GM12878 (cell line): ENCODE measurements at regions not wholly inside any gene's neighbourhood (a gene's known extent, or its start where the extent isn't known, plus 50 kb on each side); places are given as distances from the start of the nearest gene placed in this dataset.

Source experiments
- CEBPB ChIP-seq, 2 experiments: fragments of 150-350 bp in 1 of 2; IDR thresholded peaks; 2 replicates each; pipeline ENCODE4 v1.6.1; 2012 to 2014; ENCODE audit warnings: low read depth in 2 of 2, low read length in 2 of 2, borderline replicate concordance in 1 of 2, inconsistent platforms in 1 of 2
- TF ChIP-seq, protein P1 (sequence below), 3 experiments: IDR thresholded peaks in 2 of 3; conservative IDR thresholded peaks in 1 of 3; 2 replicates each; pipeline ENCODE4 v1.5.1; 2011; ENCODE audit warnings: low read depth in 3 of 3, low read length in 3 of 3, mild to moderate bottlenecking in 3 of 3, control low read depth in 2 of 3, moderate library complexity in 2 of 3, inconsistent platforms in 1 of 3, mixed read lengths in 1 of 3; ENCODE audit not compliant: control insufficient read depth in 2 of 3, insufficient read depth in 1 of 3; ENCODE audit errors: extremely low read depth in 1 of 3

DNA sequence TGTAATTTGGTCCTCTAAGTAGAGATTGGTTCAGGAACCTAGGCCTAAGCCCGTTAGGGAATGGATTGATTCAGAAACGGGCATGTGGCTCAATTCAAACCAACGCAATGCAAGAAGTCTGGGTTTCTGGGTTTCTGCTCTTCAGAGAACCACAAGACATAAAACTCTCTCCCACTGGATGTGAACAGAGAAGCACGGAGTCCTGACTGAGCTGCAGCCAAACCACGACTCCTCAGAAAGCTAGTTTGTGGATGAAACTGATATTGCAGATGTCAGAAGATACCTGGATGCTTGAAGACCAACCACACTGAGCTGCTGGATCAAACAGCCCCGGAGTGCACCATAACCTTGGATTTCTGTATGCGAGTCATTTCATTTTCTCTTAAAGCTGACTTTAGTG lies 50.0 kb downstream of the SOD2 start:
- TF ChIP-seq, protein P1, sequence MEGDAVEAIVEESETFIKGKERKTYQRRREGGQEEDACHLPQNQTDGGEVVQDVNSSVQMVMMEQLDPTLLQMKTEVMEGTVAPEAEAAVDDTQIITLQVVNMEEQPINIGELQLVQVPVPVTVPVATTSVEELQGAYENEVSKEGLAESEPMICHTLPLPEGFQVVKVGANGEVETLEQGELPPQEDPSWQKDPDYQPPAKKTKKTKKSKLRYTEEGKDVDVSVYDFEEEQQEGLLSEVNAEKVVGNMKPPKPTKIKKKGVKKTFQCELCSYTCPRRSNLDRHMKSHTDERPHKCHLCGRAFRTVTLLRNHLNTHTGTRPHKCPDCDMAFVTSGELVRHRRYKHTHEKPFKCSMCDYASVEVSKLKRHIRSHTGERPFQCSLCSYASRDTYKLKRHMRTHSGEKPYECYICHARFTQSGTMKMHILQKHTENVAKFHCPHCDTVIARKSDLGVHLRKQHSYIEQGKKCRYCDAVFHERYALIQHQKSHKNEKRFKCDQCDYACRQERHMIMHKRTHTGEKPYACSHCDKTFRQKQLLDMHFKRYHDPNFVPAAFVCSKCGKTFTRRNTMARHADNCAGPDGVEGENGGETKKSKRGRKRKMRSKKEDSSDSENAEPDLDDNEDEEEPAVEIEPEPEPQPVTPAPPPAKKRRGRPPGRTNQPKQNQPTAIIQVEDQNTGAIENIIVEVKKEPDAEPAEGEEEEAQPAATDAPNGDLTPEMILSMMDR (IDR thresholded peaks at IDR 0.05 in 2 of 3, conservative IDR thresholded peaks at IDR 0.05 in 1 of 3; ENCODE audit: control insufficient read depth in 2 of 3, extremely low read depth in 1 of 3, insufficient read depth in 1 of 3, low read depth in 3 of 3, low read length in 3 of 3): no peak
- no peak for TF ChIP-seq CEBPB (IDR thresholded peaks at IDR 0.05; ENCODE audit: borderline replicate concordance in 1 of 2, low read depth in 2 of 2, low read length in 2 of 2)
